Peyer's patch (tissue), 4 donors: ENCODE measurements at regions not wholly inside any gene's neighbourhood (a gene's known extent, or its start where the extent isn't known, plus 50 kb on each side); places are given as distances from the start of the nearest gene placed in this dataset.

Experiments
- CTCF ChIP-seq, 6 experiments: fragments of 450-650 bp in 4 of 6; fragments of 200-600 bp in 2 of 6; sonication (generic) in 1 of 6; IDR thresholded peaks; one replicate each; pipeline ENCODE4 v1.5.1; 2017 to 2019; ENCODE audit warnings: antibody characterized with exemption in 6 of 6, mild to moderate bottlenecking in 3 of 6, moderate library complexity in 1 of 6
- POLR2A ChIP-seq, 2 donors: fragments of 450-650 bp; IDR thresholded peaks; one replicate each; pipeline ENCODE4 v1.5.1; 2017; ENCODE audit warnings: antibody characterized with exemption in 2 of 2, mild to moderate bottlenecking in 2 of 2, moderate library complexity in 2 of 2

GRCh38 chr2:134148843-134149472, 104.9 kb upstream of the MGAT5 start:
- TF ChIP-seq CTCF (IDR thresholded peaks at IDR 0.05) (no peak), POLR2A (IDR thresholded peaks at IDR 0.05) (no peak)
